ENCODE measurements at regions not wholly inside any gene's neighbourhood (a gene's known extent, or its start where the extent isn't known, plus 50 kb on each side); places are given as distances from the start of the nearest gene placed in this dataset.

GRCh38 chr12:61869796-61870195 is 390.4 kb upstream of the USP15 start:
- no peak for TF ChIP-seq CTCF (conservative IDR thresholded peaks at IDR 0.05 in 1 of 2, IDR thresholded peaks at IDR 0.05 in 1 of 2; ENCODE audit: low read depth in 1 of 2, low read length in 2 of 2)
- TF ChIP-seq EZH2 (IDR thresholded peaks at IDR 0.05; ENCODE audit: low read length, missing control alignments): no peak

Measured in fibroblast of lung (primary cell).